AG20443 (cell line): ENCODE measurements at regions not wholly inside any gene's neighbourhood (a gene's known extent, or its start where the extent isn't known, plus 50 kb on each side); places are given as distances from the start of the nearest gene placed in this dataset.
"Not testable (repeated sequence)": the region's sequence is repeated elsewhere in the genome, so short reads cannot be mapped to it uniquely, and the experiment has no call there.

Experiments used
- DNase-seq: peaks from one replicate; pipeline ENCODE4 v3.0.0; 2012; ENCODE audit warnings: low spot score, mixed read lengths

- no peak for DNase-seq
These were observed 1414.5 kb upstream of the PCDH9 start for GRCh38 chr13:68644611-68645010.

- DNase-seq: no peak
These were observed 1406.6 kb upstream of the PCDH9 start for GRCh38 chr13:68636784-68637183.

GRCh38 chr13:68628994-68629393, 1398.9 kb upstream of the PCDH9 start:
- no peak for DNase-seq

GRCh38 chr13:68627379-68627778, 1397.2 kb upstream of the PCDH9 start:
- DNase-seq: no peak

GRCh38 chr13:68616600-68617222, 1386.6 kb upstream of the PCDH9 start:
- no peak for DNase-seq

- DNase-seq: no peak
These were observed 1379.5 kb upstream of the PCDH9 start for GRCh38 chr13:68609661-68610060.

- no peak for DNase-seq
These were observed 1378.0 kb upstream of the PCDH9 start for GRCh38 chr13:68608147-68608546.

GRCh38 chr13:68597641-68598040, 1367.5 kb upstream of the PCDH9 start:
- DNase-seq: no peak

GRCh38 chr13:68588623-68589022, 1358.5 kb upstream of the PCDH9 start:
- DNase-seq: no peak

GRCh38 chr13:68584776-68585175, 1354.6 kb upstream of the PCDH9 start:
- no peak for DNase-seq

- DNase-seq: no peak
These were observed 1343.9 kb upstream of the PCDH9 start for GRCh38 chr13:68574053-68574452.

- DNase-seq: no peak
These were observed 1321.8 kb upstream of the PCDH9 start for GRCh38 chr13:68551701-68552522.

GRCh38 chr13:68550330-68550729, 1320.2 kb upstream of the PCDH9 start:
- no peak for DNase-seq

- no peak for DNase-seq
These were observed 1310.1 kb upstream of the PCDH9 start for GRCh38 chr13:68540244-68540643.

- no peak for DNase-seq
These were observed 1305.2 kb upstream of the PCDH9 start for GRCh38 chr13:68535329-68535728.

GRCh38 chr13:68527167-68527566, 1297.0 kb upstream of the PCDH9 start:
- not testable (repeated sequence) for DNase-seq

- no peak for DNase-seq
These were observed 1293.8 kb upstream of the PCDH9 start for GRCh38 chr13:68523838-68524424.

GRCh38 chr13:68522184-68522583, 1292.0 kb upstream of the PCDH9 start:
- DNase-seq: no peak

- DNase-seq: no peak
These were observed 1279.8 kb upstream of the PCDH9 start for GRCh38 chr13:68509734-68510621.

GRCh38 chr13:68506888-68507551, 1276.9 kb upstream of the PCDH9 start:
- no peak for DNase-seq

- no peak for DNase-seq
These were observed 1260.5 kb upstream of the PCDH9 start for GRCh38 chr13:68490594-68490993.

- no peak for DNase-seq
These were observed 1251.0 kb upstream of the PCDH9 start for GRCh38 chr13:68481130-68481529.
